Ovary (tissue), 3 donors: ENCODE measurements at regions not wholly inside any gene's neighbourhood (a gene's known extent, or its start where the extent isn't known, plus 50 kb on each side); places are given as distances from the start of the nearest gene placed in this dataset.

Experiments used
- EP300 ChIP-seq: sonication (generic); formaldehyde crosslinking; IDR thresholded peaks from one replicate; pipeline ENCODE4 v1.6.1; 2017; ENCODE audit warnings: antibody characterized with exemption
- POLR2A ChIP-seq: fragments of 450-650 bp; IDR thresholded peaks from one replicate; pipeline ENCODE4 v1.6.1; 2017; ENCODE audit warnings: antibody characterized with exemption, mild to moderate bottlenecking, moderate library complexity
- TF ChIP-seq, protein P1 (sequence below), 3 donors: fragments of 450-650 bp in 2 of 3; fragments of 200-600 bp in 1 of 3; IDR thresholded peaks; one replicate each; pipeline versions ENCODE4 v1.5.1 to v1.8.0; 2016 to 2022; ENCODE audit warnings: antibody characterized with exemption in 3 of 3, mild to moderate bottlenecking in 1 of 3
- donor health status: DM: no; HTN: no; CAD: no.

GRCh38 chr5:125429498-125429897 is 683.1 kb upstream of the ZNF608 start:
- TF ChIP-seq, protein P1, sequence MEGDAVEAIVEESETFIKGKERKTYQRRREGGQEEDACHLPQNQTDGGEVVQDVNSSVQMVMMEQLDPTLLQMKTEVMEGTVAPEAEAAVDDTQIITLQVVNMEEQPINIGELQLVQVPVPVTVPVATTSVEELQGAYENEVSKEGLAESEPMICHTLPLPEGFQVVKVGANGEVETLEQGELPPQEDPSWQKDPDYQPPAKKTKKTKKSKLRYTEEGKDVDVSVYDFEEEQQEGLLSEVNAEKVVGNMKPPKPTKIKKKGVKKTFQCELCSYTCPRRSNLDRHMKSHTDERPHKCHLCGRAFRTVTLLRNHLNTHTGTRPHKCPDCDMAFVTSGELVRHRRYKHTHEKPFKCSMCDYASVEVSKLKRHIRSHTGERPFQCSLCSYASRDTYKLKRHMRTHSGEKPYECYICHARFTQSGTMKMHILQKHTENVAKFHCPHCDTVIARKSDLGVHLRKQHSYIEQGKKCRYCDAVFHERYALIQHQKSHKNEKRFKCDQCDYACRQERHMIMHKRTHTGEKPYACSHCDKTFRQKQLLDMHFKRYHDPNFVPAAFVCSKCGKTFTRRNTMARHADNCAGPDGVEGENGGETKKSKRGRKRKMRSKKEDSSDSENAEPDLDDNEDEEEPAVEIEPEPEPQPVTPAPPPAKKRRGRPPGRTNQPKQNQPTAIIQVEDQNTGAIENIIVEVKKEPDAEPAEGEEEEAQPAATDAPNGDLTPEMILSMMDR (IDR thresholded peaks at IDR 0.05) = no peak
- TF ChIP-seq POLR2A = no peak
- no peak for TF ChIP-seq EP300
